Transverse colon (tissue), 4 donors: ENCODE measurements at regions not wholly inside any gene's neighbourhood (a gene's known extent, or its start where the extent isn't known, plus 50 kb on each side); places are given as distances from the start of the nearest gene placed in this dataset.

Source experiments
- CTCF ChIP-seq, 5 experiments: fragments of 200-600 bp in 3 of 5; fragments of 450-650 bp in 2 of 5; sonication (generic) in 3 of 5; IDR thresholded peaks; 1 replicate in 2 of 5; 2 replicates in 3 of 5; pipeline ENCODE4 v1.5.1; 2016 to 2017; ENCODE audit warnings: antibody characterized with exemption in 5 of 5, inconsistent platforms in 3 of 5, mild to moderate bottlenecking in 2 of 5, moderate library complexity in 1 of 5
- POLR2A ChIP-seq: fragments of 450-650 bp; IDR thresholded peaks from one replicate; pipeline ENCODE4 v1.6.1; 2016; ENCODE audit warnings: antibody characterized with exemption, mild to moderate bottlenecking, moderate library complexity
- POLR2AphosphoS5 ChIP-seq, 3 donors: sonication (generic); formaldehyde crosslinking; IDR thresholded peaks; one replicate each; pipeline ENCODE4 v1.6.1; 2016; ENCODE audit warnings: antibody characterized with exemption in 3 of 3

GRCh38 chr14:37650356-37651037 lies 55.1 kb downstream of the TTC6 start:
- TF ChIP-seq CTCF (IDR thresholded peaks at IDR 0.05), result no peak
- no peak for TF ChIP-seq POLR2A
- no peak for TF ChIP-seq POLR2AphosphoS5 (IDR thresholded peaks at IDR 0.05)
